ENCODE measurements at regions not wholly inside any gene's neighbourhood (a gene's known extent, or its start where the extent isn't known, plus 50 kb on each side); places are given as distances from the start of the nearest gene placed in this dataset.

DNA sequence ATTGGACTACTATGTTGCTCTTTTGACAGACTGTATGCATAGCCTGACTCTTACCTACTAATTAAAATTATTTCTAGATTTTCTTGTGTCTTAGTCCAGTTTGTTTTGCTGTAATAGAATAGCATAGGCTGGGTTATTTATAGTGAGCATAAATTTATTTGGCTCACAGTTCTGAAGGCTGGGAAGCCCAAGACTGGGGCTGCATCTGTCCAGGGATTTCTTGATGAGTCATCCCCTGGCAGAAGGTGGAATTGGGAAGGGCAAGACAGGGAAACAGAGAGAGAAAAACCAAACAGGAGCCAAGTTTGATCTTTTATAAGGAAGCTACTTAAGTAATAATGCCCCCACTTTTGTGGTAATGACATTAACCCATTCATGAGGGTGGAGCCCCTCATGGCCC, 759.2 kb upstream of the LRFN5 start:
- H3K36me3 ChIP-seq: no peaks in the 10 kb centered on the region
- no peaks in the 10 kb centered on the region for H3K27me3 ChIP-seq
- no peaks in the 10 kb centered on the region for H3K9me3 ChIP-seq
- H3K27ac ChIP-seq: no peak overlapping the region
- H3K4me1 ChIP-seq: no peaks in the 10 kb centered on the region
- no peak for DNase-seq
- intact Hi-C loops (cut with DNase I): no loop called here
- no peak for TF ChIP-seq CTCF (IDR thresholded peaks at IDR 0.05)
- no peak for TF ChIP-seq POLR2A (IDR thresholded peaks at IDR 0.05)
- no peak overlapping the region for H3K4me3 ChIP-seq (replicated peaks in 1 of 3)

- H3K4me1 ChIP-seq: no peaks in the 10 kb centered on the region
- TF ChIP-seq CTCF (IDR thresholded peaks at IDR 0.05) (no peak), POLR2A (IDR thresholded peaks at IDR 0.05) (no peak)
- no peaks in the 10 kb centered on the region for H3K9me3 ChIP-seq
- DNase-seq: no peak
- H3K27ac ChIP-seq: no peak overlapping the region
- no peak overlapping the region for H3K4me3 ChIP-seq (replicated peaks in 1 of 3)
- intact Hi-C loops (cut with DNase I): no loop called here
- no peaks in the 10 kb centered on the region for H3K27me3 ChIP-seq
- no peaks in the 10 kb centered on the region for H3K36me3 ChIP-seq
These were observed 763.9 kb upstream of the LRFN5 start for GRCh38 chr14:40842816-40843215.

- no peak overlapping the region for H3K27ac ChIP-seq
- no peaks in the 10 kb centered on the region for H3K27me3 ChIP-seq
- no peak for DNase-seq
- H3K4me1 ChIP-seq: no peaks in the 10 kb centered on the region
- H3K9me3 ChIP-seq: no peaks in the 10 kb centered on the region
- intact Hi-C loops (cut with DNase I): no loop called here
- H3K36me3 ChIP-seq: no peaks in the 10 kb centered on the region
- H3K4me3 ChIP-seq (replicated peaks in 1 of 3): no peak overlapping the region
- 72 to 74% methylated on average over 1 of the region's 1 CpG for WGBS, 2 donors
- TF ChIP-seq POLR2A (IDR thresholded peaks at IDR 0.05) (no peak), CTCF (IDR thresholded peaks at IDR 0.05) (no peak)
These were observed 764.8 kb upstream of the LRFN5 start for GRCh38 chr14:40841886-40842285.

- H3K4me1 ChIP-seq: no peaks in the 10 kb centered on the region
- no peak overlapping the region for H3K4me3 ChIP-seq (replicated peaks in 1 of 3)
- H3K27me3 ChIP-seq: no peaks in the 10 kb centered on the region
- no peaks in the 10 kb centered on the region for H3K9me3 ChIP-seq
- no peak overlapping the region for H3K27ac ChIP-seq
- DNase-seq: no peak
- H3K36me3 ChIP-seq: no peaks in the 10 kb centered on the region
- TF ChIP-seq CTCF (IDR thresholded peaks at IDR 0.05) (no peak), POLR2A (IDR thresholded peaks at IDR 0.05) (no peak)
- WGBS, 2 donors: 58 to 61% methylated on average over 2 of the region's 2 CpGs
- intact Hi-C loops (cut with DNase I): no loop called here
These were observed 768.1 kb upstream of the LRFN5 start for GRCh38 chr14:40838601-40839000.

GRCh38 chr14:40806471-40806870, 800.2 kb upstream of the LRFN5 start:
- H3K27ac ChIP-seq: no peak overlapping the region
- H3K4me1 ChIP-seq: no peaks in the 10 kb centered on the region
- no peaks in the 10 kb centered on the region for H3K27me3 ChIP-seq
- no peak for DNase-seq
- no peaks in the 10 kb centered on the region for H3K9me3 ChIP-seq
- no peaks in the 10 kb centered on the region for H3K36me3 ChIP-seq
- H3K4me3 ChIP-seq (replicated peaks in 1 of 3): no peak overlapping the region
- intact Hi-C loops (cut with DNase I): no loop called here
- TF ChIP-seq POLR2A (IDR thresholded peaks at IDR 0.05) (no peak), CTCF (IDR thresholded peaks at IDR 0.05) (no peak)
